Anterior cingulate cortex (tissue), 58 donors: ENCODE measurements at regions not wholly inside any gene's neighbourhood (a gene's known extent, or its start where the extent isn't known, plus 50 kb on each side); places are given as distances from the start of the nearest gene placed in this dataset.

Experiments
- DNase-seq, 58 donors: peaks; one replicate each; lab custom pipeline; 2025; lab: John Stamatoyannopoulos, UW

DNA sequence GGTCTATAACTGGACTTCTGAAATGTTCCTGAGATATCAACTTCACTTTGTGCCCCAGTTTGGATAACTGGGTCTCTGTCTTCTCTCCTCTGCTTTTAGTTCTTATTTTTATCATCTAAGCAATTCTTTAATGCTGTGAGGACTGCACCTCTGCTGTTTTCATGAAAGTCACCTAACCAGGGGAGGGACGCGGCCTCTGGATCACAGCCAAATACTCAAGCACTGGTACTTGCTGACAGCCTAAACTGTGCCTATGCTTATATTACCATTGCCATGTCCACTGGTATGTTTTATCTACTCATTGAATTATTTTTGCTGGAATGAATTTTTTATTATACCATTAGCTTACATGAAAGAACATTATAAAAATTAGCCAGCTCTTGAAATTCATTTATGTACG is 674.0 kb downstream of the DMRTA1 start:
- no peak for DNase-seq

DNA sequence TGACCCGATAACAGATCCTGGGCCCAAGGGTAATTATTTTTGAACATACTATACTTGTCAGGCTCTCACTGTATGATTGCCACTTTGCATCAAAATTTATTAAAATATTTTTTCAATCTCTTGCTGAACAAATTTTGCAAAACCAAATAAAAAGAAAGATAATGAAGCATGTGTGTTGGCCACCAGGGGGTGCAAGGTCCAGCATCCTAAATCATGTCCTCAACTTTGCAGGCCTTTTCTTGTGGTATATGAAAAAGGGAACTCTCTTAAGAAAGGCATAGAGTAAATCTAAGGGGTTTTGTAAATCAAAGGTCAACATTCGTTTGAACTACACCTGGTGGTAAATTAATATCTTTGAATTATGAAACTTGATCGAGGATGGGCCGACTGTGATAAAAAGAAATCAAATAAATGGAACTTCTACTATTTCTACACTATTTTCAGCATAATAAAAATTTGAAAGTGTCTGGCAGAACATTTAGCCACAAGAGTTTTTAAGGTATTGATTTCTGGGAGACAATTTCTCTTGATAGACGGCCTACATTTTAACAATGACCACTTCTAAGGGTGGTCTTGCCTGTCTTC is 676.5 kb downstream of the DMRTA1 start:
- DNase-seq: peak in 24 of 58 donors; percentile 0 to 55 (median 5)

DNA sequence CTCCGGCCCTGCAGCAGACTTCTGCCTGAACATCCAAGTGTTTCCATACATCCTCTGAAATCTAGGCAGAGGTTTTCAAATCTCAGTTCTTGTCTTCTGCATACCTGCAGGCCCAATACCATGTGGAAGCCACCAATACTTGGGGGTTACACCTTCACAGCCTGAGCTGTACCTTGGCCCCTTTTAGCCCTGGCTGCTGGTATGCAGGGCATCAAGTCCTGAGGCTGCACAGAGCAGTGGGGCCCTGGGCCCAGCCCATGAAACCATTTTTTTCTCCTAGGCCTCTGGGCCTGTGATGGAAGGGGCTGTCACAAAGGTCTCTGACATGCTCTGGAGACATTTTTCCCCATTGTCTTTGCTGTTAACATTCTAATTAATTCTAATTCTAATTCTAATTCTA is 680.6 kb downstream of the ELAVL2 start:
- DNase-seq: no peak

DNA sequence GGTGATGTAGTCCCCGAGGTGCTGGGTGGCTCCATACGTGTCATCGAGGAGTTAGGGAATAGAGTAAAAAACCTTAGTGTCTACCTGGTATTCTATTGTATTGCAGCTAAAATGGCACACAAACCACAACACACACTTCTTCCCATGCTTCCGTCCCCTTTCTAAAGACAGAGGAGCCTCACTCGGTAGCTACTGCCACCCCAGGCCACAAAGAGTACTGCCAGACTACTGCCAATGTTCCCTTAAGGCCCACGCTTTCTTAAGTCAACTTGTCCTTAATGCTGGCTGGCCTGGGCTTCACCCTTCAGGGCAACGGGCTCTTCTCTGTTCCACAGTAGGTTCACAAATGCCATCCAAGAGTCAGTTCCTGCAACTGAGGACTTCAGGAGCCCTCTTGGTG is 673.0 kb downstream of the ELAVL2 start:
- DNase-seq: no peak

DNA sequence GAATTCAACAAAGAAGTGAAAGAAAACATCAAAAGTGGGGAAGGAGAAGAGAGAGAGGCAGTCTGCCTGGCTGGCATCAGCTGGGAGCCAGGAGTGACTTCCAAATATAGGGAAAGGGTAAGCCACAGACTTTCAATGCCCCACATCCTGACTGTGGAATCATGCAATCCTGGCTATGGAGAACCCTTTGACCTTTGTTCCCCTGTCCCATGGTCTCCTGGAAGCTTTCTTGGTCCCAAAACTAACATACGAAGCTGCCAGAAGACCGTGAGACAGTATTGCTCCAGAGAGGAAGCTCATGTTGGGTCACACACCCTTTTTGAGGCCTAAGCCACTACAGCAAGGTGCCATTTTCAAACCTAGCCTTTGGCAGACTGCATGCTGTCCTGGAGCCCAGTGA is 665.5 kb downstream of the ELAVL2 start:
- DNase-seq: no peak

DNA sequence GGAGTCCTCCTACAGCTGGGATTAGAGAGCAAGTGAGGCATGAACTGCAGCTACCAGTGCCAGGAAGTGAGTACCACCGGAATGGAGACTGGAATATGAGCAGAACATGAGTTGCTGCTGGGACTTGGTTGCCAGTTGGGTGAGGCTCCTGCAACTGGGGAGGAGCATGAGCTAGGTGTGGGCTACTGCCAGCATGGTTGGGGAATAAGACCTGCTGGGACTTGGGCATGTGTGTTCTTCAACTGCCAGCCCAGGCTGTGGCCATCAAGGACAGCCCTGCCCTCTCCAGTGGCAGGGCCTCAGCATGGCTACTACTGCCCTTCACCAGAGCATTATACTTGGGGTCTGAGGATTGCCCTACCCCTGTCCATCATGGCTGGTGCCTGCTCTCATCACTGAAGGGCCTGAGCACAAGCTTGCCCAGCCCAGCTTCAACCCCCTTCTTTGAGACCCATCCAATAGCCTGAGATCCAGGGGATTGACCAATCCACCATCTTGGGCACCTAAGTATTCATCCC is 665.0 kb downstream of the ELAVL2 start:
- DNase-seq: no peak

DNA sequence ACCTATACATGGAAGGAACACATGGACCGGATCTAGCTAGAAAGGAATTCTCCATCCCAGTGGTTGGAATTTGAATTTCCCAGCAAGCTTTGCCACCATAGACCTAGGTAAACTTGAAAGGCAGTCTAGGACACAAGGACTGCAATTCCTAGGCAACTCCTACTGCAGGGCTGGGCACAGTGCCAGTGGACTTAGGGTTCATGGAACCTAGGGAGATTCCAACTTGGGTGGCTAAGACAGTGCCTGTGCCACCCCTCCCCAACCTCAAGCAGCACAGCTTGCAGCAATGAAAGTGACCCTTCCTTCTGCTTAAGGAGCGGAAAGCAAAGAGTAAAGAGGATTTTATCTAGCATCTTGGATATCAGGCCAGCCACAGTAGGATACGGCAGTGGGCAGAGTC is 663.3 kb downstream of the ELAVL2 start:
- DNase-seq: no peak

DNA sequence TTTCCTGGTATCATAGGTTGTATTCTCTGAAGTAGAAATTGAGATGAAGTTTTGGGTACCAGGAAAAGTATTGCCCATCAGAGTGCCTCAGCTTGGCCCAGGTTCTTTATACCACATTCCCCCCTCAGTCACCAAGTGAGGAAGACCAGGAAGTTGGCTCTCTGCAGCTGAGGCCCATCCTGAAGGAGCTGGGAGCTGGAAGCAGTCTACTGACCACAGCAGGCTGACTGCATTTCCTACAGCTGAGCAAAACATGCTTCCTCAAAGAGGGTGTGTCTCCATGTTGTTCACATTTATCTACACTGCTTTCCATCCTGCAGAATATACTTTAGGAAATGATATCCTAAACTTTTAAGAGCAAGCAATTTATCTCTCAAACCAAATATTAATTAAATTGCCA is 654.6 kb downstream of the ELAVL2 start:
- no peak for DNase-seq

DNA sequence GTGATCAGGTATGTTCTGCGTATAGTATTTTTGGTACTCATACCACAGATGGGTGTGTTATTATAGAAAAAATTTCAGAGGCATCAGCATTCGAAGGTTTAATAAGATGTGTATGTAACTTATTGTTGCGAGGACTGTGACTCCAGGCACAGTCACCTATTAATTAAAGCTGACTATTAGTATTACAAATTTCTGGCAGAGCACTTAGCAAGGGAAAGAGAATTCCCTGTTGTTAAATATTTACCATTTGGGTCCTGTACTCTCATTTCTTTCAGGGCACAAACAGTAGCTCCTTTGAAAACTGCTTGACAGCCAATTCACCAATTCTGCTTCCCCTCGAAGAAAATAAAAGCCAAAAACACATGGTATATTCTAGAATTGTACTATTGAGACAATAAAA is 653.8 kb downstream of the ELAVL2 start:
- no peak for DNase-seq

DNA sequence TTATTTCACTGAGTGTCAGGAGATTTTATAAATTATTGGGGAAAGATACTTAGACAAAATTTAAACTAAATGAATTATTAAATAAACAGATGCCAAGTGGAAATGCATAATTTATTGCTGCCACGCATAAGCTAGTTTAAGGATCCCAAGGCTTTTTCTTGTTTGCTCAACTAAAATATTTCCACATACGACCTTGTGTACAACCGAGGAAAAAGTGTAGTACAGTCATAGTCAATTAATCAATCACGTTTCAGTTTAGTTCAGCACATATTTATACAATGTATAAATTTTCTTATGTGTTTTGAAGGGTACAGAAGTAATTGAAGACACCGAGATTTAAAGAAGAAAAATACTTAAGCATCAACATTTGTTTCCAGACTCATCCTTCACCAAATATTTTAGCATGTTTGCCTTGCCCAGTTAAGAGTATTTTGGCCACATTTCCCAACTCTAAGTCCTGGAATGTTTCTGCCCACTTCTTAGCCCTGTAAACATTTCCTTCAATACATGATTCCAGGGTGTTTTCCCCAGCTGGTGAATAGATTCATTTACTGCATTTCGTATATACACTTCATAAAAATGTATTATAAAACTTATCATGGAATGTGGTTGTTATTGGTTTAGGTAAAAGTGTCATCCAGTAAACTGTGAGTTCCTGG is 652.9 kb downstream of the ELAVL2 start:
- no peak for DNase-seq

DNA sequence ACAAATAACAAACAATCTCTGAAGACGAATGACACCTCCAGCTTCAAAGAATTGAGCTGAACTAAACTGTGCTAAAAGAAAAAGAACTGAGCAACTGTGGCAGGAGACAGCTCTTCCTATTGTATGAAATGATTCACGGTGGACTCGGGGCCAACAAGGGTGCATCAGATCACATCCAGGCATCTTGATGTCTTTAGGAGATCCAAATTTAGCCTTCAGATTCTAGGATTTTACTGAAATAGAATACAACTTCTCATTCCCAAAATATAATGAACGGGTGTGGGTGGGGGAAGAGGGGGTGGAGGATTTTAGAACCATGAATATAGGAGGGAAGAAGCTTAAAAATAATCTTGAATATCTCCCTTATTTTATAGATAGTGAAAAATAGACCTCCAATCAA is 631.8 kb downstream of the ELAVL2 start:
- no peak for DNase-seq

DNA sequence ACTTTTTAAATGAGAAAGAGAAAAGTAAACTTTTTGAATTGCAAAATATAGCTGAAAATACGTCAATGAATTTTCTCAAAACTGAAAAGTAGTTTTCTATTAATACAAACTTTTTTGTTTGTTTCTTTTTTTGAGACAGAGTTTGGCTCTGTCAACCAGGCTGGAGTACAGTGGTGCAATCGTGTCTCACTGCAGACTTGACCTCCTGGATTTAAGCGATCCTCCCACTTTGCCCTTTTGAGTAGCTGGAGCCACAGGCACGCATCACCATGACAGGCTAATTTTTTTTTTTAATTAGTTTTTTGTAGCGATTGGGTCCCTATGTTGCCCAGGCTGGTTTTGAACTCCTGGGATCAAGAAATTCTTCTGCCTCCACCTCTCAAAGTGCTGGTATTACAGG is 610.4 kb downstream of the ELAVL2 start:
- no peak for DNase-seq

DNA sequence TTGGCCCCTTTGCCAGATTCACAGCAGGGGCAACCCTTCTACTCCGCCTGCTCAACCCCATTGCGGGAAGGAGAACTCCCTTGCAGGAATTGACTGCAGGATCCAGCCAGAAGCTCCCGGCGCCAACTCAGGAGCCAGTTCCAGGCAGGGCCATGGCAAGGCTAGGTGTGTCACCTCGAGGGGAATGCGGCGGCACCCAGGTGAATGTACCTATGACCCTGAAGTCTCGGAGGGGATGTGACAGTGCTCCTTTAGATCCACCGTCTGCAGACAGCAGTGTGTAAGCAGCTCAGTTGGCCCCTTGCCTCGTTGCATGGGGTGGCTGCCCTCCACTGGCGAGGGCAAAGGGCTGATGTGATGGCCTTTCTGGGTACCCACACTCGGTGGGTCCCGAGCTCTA is 606.6 kb downstream of the ELAVL2 start:
- DNase-seq: no peak

DNA sequence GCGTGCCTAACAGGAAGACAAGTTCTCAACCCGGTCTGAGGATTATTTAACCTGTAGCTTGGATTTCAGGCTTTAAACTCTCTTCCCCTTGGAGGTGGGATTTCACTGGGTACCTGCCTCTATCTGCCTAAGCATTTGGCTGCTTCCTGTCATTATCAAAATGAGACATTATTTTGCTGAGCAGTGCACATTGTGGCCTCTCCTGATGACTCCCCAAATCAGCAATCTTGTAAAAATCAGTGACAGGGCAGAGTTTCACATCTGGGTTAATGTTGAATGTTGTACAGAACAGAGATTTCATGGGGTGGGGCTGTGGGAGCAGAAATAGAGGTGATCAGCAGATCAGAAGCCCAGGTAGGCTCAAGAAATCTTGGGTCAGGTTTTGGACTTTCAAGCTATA is 605.9 kb downstream of the ELAVL2 start:
- DNase-seq: no peak

DNA sequence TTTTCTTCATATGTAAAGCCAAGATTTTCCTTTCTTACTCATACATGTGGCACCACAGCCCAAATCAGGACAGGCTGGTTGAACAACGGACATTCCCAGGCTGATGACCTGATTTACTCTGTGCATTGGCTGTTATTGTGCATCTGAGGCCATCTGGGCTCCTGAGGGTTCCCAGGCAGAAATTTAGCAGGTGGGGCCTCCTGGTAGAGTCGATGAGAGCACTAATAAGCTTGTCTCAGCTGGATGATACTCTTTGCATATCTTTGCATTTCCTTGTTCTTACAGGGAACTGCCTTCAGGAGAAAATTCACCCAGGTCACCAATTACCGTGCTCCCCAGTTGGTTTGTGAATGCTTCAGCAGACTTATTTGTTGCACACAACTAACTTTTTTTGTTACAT is 605.1 kb downstream of the ELAVL2 start:
- DNase-seq: no peak

DNA sequence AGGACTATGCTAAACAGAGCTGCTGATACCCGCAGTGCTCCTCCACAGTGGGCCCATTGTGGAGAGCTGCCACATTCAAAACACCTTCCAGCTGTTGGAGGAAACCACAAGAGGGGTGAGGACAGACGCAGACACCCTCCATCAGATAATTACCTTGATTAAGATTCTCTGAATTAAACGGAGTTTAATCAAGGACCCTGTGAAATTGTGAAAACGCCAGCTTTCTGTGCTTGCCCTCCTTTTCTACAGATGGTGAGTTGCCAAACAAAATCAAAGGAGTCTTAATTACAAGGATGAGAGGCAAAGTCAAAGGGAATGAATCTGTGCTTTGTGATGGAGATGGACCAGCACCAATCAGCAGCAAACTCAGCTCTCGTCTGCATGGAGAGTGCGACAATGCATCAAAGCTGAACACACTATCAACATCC is 596.1 kb downstream of the ELAVL2 start:
- DNase-seq: peak in 1 of 58 donors; percentile 1

DNA sequence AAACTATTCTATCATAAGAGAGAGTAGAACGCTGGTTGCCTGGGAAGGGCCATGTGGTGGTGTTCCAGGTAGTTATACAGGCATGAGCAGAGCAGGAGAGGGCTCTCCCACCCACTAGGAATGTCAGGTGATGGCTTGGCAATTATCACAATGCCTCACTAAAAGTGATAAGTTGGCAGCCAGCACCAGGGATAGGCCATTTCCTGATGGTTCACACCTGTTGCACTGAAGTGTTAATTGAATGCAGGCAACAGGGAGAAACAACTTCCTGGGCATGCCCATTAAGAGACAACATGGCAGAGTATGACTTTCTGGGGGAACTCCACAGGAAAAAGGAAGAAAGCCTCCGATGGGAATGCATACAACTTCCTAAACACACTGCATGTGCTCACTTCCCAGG is 593.2 kb downstream of the ELAVL2 start:
- DNase-seq: no peak

DNA sequence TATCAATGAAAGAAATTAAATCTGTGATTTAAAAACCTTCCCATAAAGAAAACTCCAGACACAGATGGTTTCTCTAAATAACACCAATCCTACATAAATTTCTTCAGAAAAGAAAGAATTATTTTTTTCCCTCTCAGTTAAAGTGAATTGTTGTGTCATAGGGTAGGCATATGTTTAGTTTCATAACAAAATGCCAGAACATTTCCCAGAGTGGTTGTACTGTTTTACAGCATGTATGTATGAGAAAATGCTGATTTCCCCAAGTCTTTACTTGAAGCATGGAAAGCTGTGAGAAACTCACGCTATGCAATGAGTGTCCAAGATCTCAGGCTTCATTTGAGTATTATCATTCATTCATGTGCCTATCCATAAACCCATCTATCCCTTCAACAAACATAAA is 582.5 kb downstream of the ELAVL2 start:
- no peak for DNase-seq

DNA sequence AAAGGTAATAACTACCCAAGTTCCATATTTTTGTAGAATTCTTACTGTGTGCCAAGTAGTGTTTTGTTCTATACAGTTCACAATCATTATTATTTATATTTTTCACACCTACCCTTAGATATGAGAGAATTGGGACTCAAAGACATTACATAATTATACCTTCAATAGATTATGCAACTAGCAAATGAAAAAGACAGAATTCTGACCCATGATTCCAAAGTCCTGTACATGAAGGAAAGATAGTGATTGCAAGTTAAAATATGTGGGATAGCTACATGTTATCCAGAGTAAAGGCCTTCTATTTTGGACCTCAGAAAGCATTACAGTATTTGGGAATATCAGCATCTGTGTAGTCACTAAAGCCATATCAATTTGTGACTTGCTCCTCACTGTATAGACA is 581.0 kb downstream of the ELAVL2 start:
- no peak for DNase-seq

DNA sequence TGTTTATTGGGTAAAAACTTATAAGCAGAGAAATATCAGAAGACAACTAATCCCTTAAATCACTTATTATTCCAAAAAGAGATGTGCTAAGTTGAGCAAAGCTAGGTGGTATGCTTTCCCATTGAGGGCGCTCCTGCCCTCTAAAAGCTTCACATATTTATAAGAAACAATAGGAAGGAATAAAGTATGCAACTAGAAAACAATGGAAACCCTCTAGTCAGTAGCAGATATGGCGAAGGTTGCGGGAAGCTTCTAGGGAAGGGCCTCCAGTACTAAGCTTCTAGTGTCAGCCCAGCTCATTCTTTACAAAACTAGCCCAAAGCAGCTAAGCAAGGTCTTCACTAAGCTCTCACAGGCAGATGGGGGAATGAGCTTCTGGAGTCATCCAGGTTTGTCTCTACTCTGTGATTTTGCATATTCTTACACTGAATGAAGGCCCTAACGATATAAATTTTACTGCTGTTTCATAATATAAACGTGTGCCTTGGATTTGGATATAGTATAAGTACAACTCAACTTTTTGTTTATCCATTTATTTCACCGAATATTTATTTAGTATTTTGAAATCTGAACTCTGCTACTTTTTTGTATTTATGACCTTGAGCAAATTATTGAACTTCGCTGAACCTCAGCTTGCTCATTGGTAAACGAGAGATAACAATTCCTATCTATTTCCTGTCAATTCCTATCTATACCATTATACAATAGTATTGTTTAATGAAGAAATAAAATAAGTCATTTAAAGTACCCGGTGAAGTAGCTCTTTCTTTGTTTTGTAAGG is 571.4 kb downstream of the ELAVL2 start:
- no peak for DNase-seq

DNA sequence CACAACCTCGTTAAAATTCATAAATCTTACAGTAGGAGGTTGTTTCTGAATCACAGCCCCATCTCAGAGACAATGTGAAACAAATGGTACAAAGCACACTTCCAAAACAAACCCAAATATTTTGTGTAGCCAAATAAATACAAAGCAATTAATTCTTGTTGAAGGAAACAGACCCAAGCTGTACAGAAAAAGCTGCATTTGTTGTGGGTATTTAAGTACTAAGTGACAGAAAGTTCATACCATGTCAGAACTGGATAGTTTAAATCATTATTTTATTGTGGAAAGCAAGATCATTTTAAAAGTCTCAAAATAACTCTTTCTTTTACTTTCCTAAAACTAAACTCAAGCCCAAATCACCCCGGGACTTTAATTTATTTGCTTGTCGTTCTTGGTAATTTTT is 570.7 kb downstream of the ELAVL2 start:
- DNase-seq: no peak

DNA sequence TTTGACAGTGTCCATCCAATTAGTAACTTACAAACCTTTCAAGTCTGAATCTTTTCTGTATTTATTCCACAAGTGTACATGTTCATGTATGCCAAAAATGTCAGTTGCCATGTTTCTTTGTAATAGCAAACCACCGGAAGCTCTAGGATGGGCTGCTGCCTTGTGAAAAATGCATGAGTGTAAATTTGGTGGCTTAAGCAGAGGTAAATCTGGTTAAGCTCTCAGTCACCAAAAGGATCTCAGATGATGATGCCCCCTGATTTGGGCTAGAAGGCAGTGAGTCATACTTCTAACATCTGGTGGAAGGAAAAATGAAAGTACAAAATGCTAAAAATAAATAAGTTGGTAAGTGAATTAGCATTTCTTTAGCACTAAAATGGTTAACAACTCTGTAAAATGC is 567.5 kb downstream of the ELAVL2 start:
- no peak for DNase-seq
